CD4-positive, alpha-beta T cell treated with Interleukin-4 for 1 hour (primary cell): ENCODE measurements at regions not wholly inside any gene's neighbourhood (a gene's known extent, or its start where the extent isn't known, plus 50 kb on each side); places are given as distances from the start of the nearest gene placed in this dataset.
"Not testable (repeated sequence)": the region's sequence is repeated elsewhere in the genome, so short reads cannot be mapped to it uniquely, and the experiment has no call there.

Experiments used
- DNase-seq, 2 donors: peaks; one replicate each; pipeline ENCODE4 v3.0.0-alpha.2; 2020 to 2022

- no peak for DNase-seq
Observed at GRCh38 chr11:37248145-37248544, 650.1 kb upstream of the RAG2 start.

- DNase-seq = not testable (repeated sequence)
Observed at GRCh38 chr11:37246092-37246491, 648.1 kb upstream of the RAG2 start.

- no peak for DNase-seq
Observed at GRCh38 chr11:37230865-37231264, 632.8 kb upstream of the RAG2 start.

GRCh38 chr11:37223962-37224361 lies 625.9 kb upstream of the RAG2 start:
- DNase-seq = no peak

GRCh38 chr11:37203006-37203405 lies 605.0 kb upstream of the RAG2 start:
- no peak for DNase-seq

- no peak for DNase-seq
Observed at GRCh38 chr11:37199082-37199481, 601.0 kb upstream of the RAG2 start.

- no peak for DNase-seq
Observed at GRCh38 chr11:37184326-37184725, 586.3 kb upstream of the RAG2 start.

- DNase-seq = no peak
Observed at GRCh38 chr11:37182031-37182430, 584.0 kb upstream of the RAG2 start.

- no peak for DNase-seq
Observed at GRCh38 chr11:37177721-37178120, 579.7 kb upstream of the RAG2 start.

GRCh38 chr11:37171451-37171850 lies 573.4 kb upstream of the RAG2 start:
- no peak for DNase-seq

- DNase-seq = no peak
Observed at GRCh38 chr11:37170311-37170710, 572.3 kb upstream of the RAG2 start.

- not testable (repeated sequence) for DNase-seq
Observed at GRCh38 chr11:37145434-37145833, 547.4 kb upstream of the RAG2 start.

GRCh38 chr11:37142591-37142990 lies 544.6 kb upstream of the RAG2 start:
- no peak for DNase-seq

GRCh38 chr11:37141707-37142106 lies 543.7 kb upstream of the RAG2 start:
- DNase-seq = no peak

GRCh38 chr11:37135606-37136005 lies 537.6 kb upstream of the RAG2 start:
- not testable (repeated sequence) for DNase-seq

- DNase-seq = no peak
Observed at GRCh38 chr11:37134637-37135036, 536.6 kb upstream of the RAG2 start.

GRCh38 chr11:37124384-37124783 lies 526.3 kb upstream of the RAG2 start:
- no peak for DNase-seq

GRCh38 chr11:37115963-37116362 lies 517.9 kb upstream of the RAG2 start:
- no peak for DNase-seq

- DNase-seq = no peak
Observed at GRCh38 chr11:37110385-37110784, 512.3 kb upstream of the RAG2 start.

- DNase-seq = no peak
Observed at GRCh38 chr11:37109286-37109585, 511.2 kb upstream of the RAG2 start.

- no peak for DNase-seq
Observed at GRCh38 chr11:37108436-37109285, 510.6 kb upstream of the RAG2 start.

GRCh38 chr11:37107831-37108230 lies 509.8 kb upstream of the RAG2 start:
- no peak for DNase-seq

GRCh38 chr11:37107415-37107814 lies 509.4 kb upstream of the RAG2 start:
- DNase-seq = no peak

- DNase-seq = no peak
Observed at GRCh38 chr11:37105427-37105826, 507.4 kb upstream of the RAG2 start.

- no peak for DNase-seq
Observed at GRCh38 chr11:37104380-37104779, 506.3 kb upstream of the RAG2 start.
